GM18909 (cell line): ENCODE measurements at regions not wholly inside any gene's neighbourhood (a gene's known extent, or its start where the extent isn't known, plus 50 kb on each side); places are given as distances from the start of the nearest gene placed in this dataset.

Experiments used
- ATAC-seq: cut with Tn5 transposase; IDR thresholded peaks from one replicate; pipeline ENCODE4 v1.9.1; 2021; ENCODE audit warnings: mild to moderate bottlenecking; ENCODE audit not compliant: unreplicated experiment, poor library complexity

DNA sequence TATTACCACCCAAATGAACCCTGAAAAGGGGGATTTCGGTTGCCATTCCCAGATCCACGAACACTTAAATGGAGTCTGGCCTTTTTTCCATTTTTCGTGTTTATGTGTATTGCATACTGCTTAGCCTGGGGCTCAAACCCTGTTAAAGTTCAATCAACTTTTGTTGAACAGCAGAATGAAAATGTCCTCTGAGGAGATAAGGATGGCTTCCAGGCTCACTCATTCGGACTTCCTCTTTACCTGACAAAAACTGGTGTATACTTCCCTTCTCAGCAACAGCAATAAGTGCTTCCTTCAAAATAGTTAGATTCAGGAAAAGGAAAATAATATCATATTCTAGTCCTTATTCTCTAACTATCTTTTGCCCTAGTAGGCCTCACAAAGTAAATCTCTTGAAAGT is 61.1 kb upstream of the ARID5B start:
- no peak for ATAC-seq

DNA sequence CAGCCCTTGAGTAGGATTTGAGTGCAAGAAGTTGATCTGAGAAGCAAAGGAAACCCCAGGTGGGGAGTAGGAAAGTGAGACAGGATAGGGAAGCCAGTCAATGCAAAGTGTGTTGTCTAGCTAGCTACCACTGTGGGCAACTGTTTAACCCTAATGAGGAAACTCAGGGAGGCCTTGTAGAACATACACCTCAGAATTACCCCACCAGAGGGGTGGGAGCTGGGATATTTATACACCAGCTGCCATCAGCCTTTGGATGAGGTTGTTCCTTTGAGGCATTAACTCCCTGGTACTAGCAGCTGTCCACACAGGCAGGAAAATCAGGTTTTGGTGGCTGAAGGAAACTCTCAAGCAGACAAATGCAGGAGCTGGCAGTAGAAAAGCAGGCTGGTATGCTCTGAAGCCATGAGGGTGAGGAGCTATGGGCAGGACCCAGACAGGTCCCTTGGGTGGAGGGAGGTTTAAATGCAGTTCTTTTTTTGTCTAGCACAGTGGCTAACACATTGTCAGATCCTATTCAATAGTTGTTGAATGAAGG is 60.1 kb upstream of the ARID5B start:
- ATAC-seq: no peak

DNA sequence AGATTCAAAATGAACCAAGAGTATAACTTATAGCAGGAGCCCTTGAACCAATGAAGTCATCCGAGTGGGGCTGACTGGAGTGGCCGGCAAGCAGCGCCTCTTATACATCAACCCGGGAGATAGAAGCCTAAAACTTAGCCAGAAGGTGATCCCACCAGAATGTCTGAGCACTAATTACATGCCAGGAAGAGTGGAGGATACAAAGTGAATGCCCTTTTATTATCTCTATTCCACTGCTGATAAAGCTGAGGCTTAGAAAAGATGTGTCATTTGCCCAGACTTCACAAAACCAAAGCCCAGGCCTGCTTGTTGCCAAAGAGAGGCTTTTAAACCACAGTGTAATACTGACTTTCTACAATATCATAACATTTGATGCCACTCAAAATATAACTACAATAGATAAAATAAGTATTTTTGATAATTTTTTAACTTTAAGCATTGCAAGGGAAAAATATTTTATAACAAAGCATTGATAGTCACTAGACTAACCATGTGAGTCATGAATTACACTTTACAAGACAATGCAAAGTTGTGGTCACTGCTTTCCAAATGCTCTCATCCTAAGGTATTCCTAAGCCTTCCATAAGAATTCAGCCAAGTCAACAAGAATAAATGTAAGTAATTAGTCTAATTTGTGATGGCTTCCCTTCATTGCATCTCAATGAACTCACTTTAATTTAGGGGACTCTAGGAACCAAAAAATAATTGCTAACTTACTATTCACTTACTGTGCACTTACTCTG is 58.6 kb upstream of the ARID5B start:
- ATAC-seq: no peak

DNA sequence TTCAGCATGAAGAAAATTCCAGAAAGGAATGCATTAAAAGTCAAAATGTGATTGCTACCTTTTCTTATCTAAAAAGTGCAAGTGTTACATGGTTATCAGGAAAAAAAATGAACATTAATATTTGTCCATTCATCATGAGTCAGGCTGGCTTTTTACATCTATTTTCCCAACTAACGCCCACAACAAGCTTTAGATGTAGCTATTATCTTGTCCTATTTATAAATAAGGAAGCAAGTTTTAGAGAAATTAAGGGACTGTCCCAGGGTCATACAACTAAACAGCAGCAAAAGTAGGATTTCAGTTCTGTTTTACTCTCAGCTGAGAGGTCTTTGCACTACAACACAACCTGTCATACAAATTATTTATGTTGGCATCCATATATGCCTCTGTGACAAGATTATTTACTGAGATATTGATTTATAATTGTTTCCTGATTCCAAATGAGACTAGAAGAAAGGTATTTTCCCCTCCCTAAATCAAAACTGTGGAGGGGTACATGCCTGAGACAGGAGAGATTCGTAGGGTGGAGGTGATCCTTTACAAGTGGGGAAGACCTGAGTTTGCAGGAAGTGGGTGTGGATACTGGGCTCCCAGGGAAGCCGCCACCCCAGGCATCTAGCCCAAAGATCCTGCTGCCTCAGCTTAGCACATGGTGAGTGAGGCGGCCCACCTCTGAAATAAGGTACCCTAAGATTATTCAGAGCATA is 57.2 kb upstream of the ARID5B start:
- ATAC-seq: no peak

DNA sequence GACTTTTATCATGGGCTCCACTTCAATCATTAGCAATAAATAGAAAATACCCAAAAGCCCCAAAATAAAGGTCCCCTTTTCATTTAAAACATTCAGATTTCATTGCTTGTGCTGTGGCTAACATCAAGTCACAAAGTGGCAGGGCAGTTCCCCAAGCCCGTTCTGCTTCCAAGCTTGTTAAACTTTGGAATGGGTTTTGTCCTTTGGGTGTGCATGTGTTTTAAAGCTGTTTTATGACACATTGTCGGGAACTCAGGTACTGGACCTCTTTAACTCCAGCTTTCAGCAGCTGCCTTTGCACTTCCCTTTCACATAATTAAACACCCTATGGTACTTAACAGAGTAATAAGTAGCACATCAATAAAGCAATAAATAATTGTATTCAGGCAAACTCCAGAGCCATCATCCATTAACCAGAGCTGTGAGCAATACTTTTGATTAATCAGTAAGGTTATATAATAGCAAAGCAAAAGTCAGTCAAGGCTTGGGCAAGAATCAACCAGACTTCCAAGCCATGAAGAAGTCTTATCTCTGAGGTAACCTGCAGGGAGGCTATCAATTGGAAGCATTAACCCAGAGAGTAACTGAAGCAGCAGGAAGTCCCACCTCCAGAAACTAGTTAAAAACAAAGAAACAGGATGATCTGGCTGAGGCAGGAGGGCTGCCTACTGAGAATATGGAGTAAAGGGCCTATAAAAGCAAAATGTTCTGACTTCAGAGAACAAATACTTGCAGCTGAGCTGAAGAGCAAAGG is 56.1 kb upstream of the ARID5B start:
- no peak for ATAC-seq

DNA sequence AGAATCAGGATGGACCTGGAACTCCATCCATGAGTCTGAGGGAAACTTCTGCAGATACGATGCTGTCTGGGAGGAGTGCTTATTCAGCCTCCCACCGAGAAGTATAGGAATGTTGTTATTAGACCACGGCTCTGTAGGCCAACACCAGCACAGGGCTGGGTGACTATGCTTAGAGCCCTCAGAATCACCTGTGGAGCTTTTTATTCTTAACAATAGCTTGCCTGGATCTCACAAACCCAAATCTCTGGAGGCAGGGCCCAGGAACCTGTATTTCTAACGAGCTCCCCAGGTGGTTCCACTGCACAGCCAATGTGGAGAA is 55.6 kb upstream of the ARID5B start:
- no peak for ATAC-seq

DNA sequence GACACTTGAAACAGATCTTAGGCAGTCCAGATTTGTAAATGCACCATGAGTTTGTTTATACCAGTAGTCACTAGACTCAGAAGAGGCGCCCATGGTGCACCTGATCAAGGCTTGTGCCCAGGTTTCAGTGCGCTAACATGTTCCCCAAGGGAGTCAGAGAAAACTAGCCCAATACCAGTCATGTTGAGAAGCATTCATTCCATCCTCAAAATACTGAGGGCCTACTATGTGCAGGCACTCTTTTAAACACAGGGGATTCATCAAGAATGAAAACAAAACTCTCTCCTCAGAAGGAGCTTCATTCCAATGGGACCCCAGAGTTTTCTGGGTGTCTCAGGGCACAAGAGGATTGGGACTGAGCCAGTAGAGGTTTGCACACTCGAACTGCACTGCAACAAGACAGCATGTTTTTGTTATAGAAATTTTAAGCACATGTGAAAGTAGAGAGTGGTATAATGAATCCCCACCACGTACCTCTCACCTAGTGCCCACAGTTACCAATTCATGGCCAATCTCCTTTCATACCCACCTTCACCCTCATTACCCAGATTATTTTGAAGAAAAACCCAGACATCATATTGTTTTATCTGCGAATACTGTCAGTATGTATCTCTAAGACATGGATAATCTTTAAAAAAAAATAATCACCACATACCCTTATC is 55.0 kb upstream of the ARID5B start:
- no peak for ATAC-seq

DNA sequence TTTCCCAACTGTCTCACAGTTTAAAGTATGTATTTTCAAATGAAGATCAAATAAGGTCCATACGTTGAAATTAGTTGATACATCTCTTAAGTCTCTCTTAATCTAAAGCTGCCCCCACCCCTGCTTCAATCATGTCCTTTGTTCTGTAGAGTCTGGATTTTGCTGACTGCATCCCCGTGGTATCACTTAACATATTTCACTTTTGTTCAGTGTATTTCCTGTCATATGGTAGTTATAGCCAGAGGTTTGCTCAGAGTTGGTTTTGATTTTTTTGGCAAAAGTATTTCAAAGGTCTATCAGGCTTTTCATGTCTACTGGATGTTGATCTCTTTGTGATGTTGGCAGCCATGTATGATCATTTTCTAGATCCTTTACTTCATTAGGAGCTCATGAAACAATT is 54.4 kb upstream of the ARID5B start:
- no peak for ATAC-seq

DNA sequence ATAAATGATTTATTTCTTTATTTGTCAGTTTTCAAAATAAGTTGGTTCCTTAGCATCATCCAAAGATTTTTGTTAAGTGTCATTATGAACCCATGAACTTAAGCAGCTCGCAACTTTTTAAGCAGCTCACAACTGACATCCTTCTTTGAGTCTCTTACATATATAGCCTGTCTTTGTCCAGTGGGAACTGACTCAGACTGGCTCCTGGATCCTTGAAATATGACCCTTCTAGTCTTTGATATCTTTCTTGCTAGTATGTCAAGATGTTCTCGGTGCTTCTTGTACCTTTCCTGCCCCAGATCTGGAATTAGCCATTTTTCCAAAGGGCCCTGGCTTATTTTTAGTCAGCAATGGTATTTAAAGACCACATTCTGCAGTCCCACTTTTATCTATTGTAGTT is 53.9 kb upstream of the ARID5B start:
- no peak for ATAC-seq

DNA sequence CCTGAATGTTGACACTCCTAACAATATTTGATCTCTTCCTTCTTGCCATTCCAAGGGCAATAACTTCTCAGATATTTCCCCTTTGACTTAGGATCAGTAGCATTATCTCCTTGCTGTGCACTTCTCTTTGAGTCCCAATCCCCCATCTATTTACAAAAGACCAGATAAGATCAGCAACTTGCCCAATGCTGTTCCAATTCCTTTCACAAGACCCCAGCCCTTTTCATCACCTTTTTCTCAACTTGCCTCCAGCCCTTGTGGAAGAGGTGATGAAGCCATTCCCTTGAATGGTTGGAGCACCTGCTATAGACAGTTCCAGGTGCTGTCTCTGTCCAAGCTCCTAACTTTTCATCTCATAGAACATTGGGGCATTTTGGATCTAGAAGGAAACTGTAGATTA is 51.1 kb upstream of the ARID5B start:
- no peak for ATAC-seq
